GM10266 (cell line): ENCODE measurements at regions not wholly inside any gene's neighbourhood (a gene's known extent, or its start where the extent isn't known, plus 50 kb on each side); places are given as distances from the start of the nearest gene placed in this dataset.

ENCODE experiments used
- DNase-seq: peaks from one replicate; pipeline ENCODE4 v3.0.0; 2012; ENCODE audit errors: extremely low spot score
- CTCF ChIP-seq: IDR thresholded peaks from 2 replicates; pipeline ENCODE4 v1.5.1; 2012; ENCODE audit warnings: mild to moderate bottlenecking, low read depth; ENCODE audit not compliant: control insufficient read depth, insufficient read depth; ENCODE audit errors: missing control alignments

GRCh38 chr14:54182419-54183045 is 214.3 kb upstream of the CDKN3 start:
- no peak for TF ChIP-seq CTCF
- no peak for DNase-seq

- TF ChIP-seq CTCF: no peak
- no peak for DNase-seq
Measured at GRCh38 chr14:54186821-54187763, 209.7 kb upstream of the CDKN3 start.

GRCh38 chr14:54188064-54188666 is 208.6 kb upstream of the CDKN3 start:
- TF ChIP-seq CTCF: no peak
- no peak for DNase-seq

GRCh38 chr14:54189333-54189732 is 207.5 kb upstream of the CDKN3 start:
- no peak for TF ChIP-seq CTCF
- no peak for DNase-seq

- no peak for TF ChIP-seq CTCF
- DNase-seq: no peak
Measured at GRCh38 chr14:54189748-54190354, 207.0 kb upstream of the CDKN3 start.

GRCh38 chr14:54191846-54192245 is 205.0 kb upstream of the CDKN3 start:
- no peak for TF ChIP-seq CTCF
- no peak for DNase-seq
